ENCODE measurements at regions not wholly inside any gene's neighbourhood (a gene's known extent, or its start where the extent isn't known, plus 50 kb on each side); places are given as distances from the start of the nearest gene placed in this dataset.

- no peak for TF ChIP-seq ZFX (IDR thresholded peaks at IDR 0.05; ENCODE audit: borderline replicate concordance)
- TF ChIP-seq, protein P1, sequence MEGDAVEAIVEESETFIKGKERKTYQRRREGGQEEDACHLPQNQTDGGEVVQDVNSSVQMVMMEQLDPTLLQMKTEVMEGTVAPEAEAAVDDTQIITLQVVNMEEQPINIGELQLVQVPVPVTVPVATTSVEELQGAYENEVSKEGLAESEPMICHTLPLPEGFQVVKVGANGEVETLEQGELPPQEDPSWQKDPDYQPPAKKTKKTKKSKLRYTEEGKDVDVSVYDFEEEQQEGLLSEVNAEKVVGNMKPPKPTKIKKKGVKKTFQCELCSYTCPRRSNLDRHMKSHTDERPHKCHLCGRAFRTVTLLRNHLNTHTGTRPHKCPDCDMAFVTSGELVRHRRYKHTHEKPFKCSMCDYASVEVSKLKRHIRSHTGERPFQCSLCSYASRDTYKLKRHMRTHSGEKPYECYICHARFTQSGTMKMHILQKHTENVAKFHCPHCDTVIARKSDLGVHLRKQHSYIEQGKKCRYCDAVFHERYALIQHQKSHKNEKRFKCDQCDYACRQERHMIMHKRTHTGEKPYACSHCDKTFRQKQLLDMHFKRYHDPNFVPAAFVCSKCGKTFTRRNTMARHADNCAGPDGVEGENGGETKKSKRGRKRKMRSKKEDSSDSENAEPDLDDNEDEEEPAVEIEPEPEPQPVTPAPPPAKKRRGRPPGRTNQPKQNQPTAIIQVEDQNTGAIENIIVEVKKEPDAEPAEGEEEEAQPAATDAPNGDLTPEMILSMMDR (IDR thresholded peaks at IDR 0.05), result no peak
These were observed 266.6 kb upstream of the TPM1 start for GRCh38 chr15:62775932-62776331.

DNA sequence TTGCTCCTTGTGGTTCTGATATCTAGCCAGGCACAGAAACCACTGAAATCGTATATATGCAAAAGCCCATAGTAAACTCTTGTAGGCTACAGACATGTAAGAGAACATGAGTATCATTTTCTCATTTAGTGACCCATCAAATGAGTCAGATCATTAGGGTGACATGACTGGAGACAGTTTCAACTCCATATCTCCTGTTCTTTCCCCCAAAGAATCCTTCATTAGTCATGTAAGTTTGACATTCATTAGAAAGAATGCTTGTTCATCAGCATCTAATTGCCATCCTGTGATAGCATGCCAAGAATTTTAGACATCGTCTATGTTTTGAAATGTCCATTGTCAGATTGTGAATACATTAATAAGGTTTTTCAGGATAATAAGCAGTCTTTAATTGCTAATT, 264.9 kb upstream of the TPM1 start:
- TF ChIP-seq ZFX (IDR thresholded peaks at IDR 0.05; ENCODE audit: borderline replicate concordance), result no peak
- TF ChIP-seq, protein P1 (IDR thresholded peaks at IDR 0.05), result no peak
- no peak overlapping the region for H3K27ac ChIP-seq

More at GRCh38 chr15:62775932-62776331, 266.6 kb upstream of the TPM1 start:
- no peak overlapping the region for H3K27ac ChIP-seq

- no peak overlapping the region for H3K27ac ChIP-seq
- no peak for TF ChIP-seq ZFX (IDR thresholded peaks at IDR 0.05; ENCODE audit: borderline replicate concordance)
- TF ChIP-seq, protein P1 (IDR thresholded peaks at IDR 0.05), result no peak
These were observed 263.3 kb upstream of the TPM1 start for GRCh38 chr15:62779036-62779770.

DNA sequence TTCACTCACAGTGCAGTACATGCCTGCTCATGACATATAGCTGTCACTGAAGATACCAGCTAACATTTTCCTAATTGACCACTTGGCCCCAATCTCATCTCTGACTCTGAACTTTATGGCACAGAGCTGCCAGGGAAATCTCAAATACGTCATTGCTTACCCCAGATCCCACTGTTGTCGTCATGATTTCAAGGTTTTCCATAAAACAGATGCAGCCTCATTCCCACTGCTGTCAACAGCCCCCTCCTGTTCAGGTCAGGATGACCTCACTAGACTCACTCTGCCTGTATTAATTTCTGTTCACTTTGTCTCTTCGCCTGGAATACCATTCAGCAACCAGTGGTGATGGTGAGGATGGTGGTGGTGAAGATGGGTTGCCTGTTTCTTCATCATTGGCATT, 262.6 kb upstream of the TPM1 start:
- H3K27ac ChIP-seq, result no peak overlapping the region
- TF ChIP-seq ZFX (IDR thresholded peaks at IDR 0.05; ENCODE audit: borderline replicate concordance), result no peak
- TF ChIP-seq, protein P1 (IDR thresholded peaks at IDR 0.05), result no peak

DNA sequence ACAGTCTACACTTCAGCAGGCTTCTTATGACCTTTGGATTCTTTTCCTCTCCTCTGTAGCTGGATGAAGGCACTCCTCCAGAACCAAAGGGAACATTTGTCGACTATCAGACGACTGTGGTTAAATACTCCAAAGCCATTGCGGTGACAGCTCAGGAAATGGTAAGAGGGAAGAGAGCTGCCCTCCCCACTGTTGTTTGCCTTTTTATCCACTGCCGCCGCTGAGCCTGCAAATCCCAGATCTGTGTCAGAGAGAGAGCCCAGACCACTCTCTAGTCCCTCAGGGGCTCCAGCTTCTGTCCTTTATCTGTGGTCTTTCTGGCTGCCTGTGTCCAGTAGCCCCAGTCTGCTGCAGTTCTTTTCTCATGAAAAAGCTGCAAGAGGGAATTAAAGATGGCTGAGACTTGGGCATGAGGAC, 261.5 kb upstream of the TPM1 start:
- TF ChIP-seq, protein P1 (IDR thresholded peaks at IDR 0.05), result no peak
- TF ChIP-seq ZFX (IDR thresholded peaks at IDR 0.05; ENCODE audit: borderline replicate concordance), result no peak
- no peak overlapping the region for H3K27ac ChIP-seq

DNA sequence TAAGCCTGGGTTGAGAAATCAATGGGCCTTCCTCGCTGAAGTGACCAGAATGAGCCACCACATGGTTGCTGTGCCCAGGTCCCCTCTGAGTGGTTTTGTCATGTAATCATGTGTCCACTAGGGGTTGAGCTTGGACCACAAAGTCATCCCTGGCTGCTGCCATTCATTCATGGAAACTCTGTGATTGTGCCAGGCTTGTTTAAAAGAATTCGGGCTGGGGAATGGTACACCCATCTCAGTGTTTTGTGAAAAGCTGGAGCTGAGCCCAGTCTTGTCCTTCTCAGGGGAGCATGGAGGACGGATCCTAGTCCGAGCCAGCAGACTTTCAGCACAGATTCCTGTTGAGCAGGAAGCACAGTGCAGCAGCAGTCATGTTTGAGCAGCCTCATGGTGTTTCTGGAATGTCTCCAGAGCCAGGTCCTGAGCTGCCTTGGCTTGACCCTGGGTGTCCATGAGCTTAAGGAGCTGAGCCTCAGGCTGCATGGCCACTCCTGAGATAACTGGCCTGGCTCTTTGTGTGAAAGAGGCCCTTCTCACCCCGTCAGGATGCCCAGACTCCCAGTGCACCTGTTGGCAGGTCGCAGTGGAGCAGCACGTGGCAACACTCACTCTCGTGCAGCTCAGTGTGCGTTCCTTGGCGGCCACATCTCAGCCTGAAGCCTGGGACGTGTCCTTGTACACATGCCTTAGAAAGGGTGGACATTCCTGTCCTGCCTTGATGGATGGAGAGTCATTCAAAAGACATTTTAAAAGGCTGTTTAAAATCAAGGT, 260.3 kb upstream of the TPM1 start:
- TF ChIP-seq ZFX (IDR thresholded peaks at IDR 0.05; ENCODE audit: borderline replicate concordance), result no peak
- TF ChIP-seq, protein P1 (IDR thresholded peaks at IDR 0.05), result peak; percentile 73
- H3K27ac ChIP-seq, result no peak overlapping the region

- TF ChIP-seq, protein P1 (IDR thresholded peaks at IDR 0.05), result no peak
- no peak for TF ChIP-seq ZFX (IDR thresholded peaks at IDR 0.05; ENCODE audit: borderline replicate concordance)
These were observed 259.7 kb upstream of the TPM1 start for GRCh38 chr15:62782896-62783295.

More at GRCh38 chr15:62782896-62783295, 259.7 kb upstream of the TPM1 start:
- no peak overlapping the region for H3K27ac ChIP-seq

Measured in 22Rv1 (cell line).